ENCODE measurements at regions not wholly inside any gene's neighbourhood (a gene's known extent, or its start where the extent isn't known, plus 50 kb on each side); places are given as distances from the start of the nearest gene placed in this dataset.

- TF ChIP-seq EZH2phosphoT487 (IDR thresholded peaks at IDR 0.05; ENCODE audit: insufficient read depth, low read depth) (no peak), EZH2 (IDR thresholded peaks at IDR 0.05; ENCODE audit: insufficient read depth, poor library complexity, severe bottlenecking) (no peak)
Observed at GRCh38 chr4:123913598-123913997, 517.0 kb downstream of the SPRY1 start.
